ENCODE measurements at regions not wholly inside any gene's neighbourhood (a gene's known extent, or its start where the extent isn't known, plus 50 kb on each side); places are given as distances from the start of the nearest gene placed in this dataset.

DNA sequence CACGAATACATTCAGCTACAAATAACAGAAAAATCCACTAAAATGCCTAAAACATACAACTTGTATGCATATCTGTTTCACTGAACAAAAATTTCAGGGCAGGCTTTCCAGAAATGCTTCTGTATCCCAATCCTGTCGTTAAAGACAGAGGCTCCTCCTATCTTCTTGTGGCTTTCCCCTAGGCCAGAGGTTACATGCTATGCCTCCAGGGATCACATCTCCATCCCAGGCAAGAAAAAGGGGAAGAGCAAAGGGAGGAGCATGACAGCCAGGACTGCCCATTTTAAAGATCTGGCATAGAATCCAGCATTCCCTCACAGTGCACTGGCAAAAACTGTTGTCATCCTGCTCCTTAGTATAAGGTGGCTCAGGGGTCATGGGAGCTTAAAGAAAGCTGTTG, 268.7 kb upstream of the SETBP1 start:
- Histone ChIP-seq H3K4me3 (no peak overlapping the region), H3K36me3 (no peaks in the 10 kb centered on the region), H3K9me3 (no peaks in the 10 kb centered on the region), H3K27ac (no peak overlapping the region), H3K9ac (ENCODE audit: low read depth in 2 of 2, low read length in 2 of 2) (no peak overlapping the region), H3K4me1 (no peaks in the 10 kb centered on the region), H3K27me3 (no peaks in the 10 kb centered on the region)
- intact Hi-C loops (cut with DNase I), result no loop called here
- TF ChIP-seq, protein P1, sequence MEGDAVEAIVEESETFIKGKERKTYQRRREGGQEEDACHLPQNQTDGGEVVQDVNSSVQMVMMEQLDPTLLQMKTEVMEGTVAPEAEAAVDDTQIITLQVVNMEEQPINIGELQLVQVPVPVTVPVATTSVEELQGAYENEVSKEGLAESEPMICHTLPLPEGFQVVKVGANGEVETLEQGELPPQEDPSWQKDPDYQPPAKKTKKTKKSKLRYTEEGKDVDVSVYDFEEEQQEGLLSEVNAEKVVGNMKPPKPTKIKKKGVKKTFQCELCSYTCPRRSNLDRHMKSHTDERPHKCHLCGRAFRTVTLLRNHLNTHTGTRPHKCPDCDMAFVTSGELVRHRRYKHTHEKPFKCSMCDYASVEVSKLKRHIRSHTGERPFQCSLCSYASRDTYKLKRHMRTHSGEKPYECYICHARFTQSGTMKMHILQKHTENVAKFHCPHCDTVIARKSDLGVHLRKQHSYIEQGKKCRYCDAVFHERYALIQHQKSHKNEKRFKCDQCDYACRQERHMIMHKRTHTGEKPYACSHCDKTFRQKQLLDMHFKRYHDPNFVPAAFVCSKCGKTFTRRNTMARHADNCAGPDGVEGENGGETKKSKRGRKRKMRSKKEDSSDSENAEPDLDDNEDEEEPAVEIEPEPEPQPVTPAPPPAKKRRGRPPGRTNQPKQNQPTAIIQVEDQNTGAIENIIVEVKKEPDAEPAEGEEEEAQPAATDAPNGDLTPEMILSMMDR (IDR thresholded peaks at IDR 0.05), result no peak
- DNase-seq, result no peak

DNA sequence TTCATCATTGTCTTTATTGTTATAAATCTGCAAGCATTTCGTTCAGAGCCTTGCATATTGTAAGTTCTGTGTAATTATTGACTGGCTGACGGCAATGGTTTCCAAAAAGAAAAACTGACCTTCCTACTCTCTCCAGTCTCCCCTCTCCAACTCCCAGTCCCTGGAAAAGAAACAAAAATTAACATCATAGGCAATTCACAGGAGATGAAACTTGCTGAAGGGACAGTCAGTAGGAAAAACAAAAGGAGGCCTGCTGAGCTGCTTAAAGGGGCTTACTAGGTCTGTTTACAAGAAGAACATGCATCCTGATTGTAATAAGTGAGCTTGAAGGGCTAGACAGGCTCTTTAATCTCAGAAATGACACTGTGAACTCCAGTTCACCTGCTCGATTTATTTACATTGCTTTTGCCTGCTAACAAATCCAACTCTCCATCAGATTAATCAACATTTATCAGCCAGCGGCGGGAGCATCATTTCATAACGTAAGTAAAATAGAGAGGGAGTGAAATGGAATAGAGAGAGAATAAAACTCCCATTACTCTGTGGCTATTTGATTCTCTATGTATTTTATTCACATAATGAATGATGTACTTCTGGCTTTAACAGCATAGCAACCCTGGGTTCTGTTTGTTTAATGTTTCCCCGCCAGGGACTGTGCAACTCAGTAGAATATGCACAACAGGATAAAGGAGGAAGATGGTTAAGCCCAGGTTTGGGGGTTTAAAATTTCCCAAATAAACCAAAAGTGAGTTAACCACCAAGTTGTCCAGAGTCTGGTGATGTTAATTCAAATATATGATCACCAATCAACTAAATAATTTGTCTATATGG, 256.7 kb upstream of the SETBP1 start:
- Histone ChIP-seq H3K4me1 (no peaks in the 10 kb centered on the region), H3K27ac (no peak overlapping the region), H3K27me3 (no peaks in the 10 kb centered on the region), H3K36me3 (no peaks in the 10 kb centered on the region), H3K9me3 (no peaks in the 10 kb centered on the region), H3K4me3 (no peak overlapping the region), H3K9ac (ENCODE audit: low read depth in 2 of 2, low read length in 2 of 2) (no peak overlapping the region)
- intact Hi-C loops (cut with DNase I), result no loop called here
- no peak for DNase-seq
- TF ChIP-seq, protein P1 (IDR thresholded peaks at IDR 0.05), result no peak

DNA sequence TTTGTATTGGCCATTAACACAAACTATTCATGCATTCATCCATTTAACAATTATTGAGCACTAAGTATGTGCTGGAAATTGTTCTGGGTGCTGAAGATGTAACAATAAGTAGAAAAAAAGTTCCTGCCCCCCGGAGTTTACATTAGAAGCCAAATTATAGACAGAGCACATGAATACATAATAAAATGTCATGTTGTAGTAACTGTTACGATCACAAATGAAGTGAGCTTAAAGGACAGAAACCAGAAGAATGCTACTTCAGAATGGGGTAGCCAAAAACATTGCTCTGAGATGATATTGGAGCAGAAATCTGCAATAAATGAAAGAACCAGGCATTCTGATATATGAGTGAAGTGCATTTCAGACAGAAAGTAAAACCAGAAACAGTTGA, 256.0 kb upstream of the SETBP1 start:
- Histone ChIP-seq H3K4me1 (no peaks in the 10 kb centered on the region), H3K27me3 (no peaks in the 10 kb centered on the region), H3K4me3 (no peak overlapping the region), H3K36me3 (no peaks in the 10 kb centered on the region), H3K9ac (ENCODE audit: low read depth in 2 of 2, low read length in 2 of 2) (no peak overlapping the region), H3K27ac (no peak overlapping the region), H3K9me3 (no peaks in the 10 kb centered on the region)
- TF ChIP-seq, protein P1 (IDR thresholded peaks at IDR 0.05), result no peak
- no peak for DNase-seq
- intact Hi-C loops (cut with DNase I), result no loop called here

DNA sequence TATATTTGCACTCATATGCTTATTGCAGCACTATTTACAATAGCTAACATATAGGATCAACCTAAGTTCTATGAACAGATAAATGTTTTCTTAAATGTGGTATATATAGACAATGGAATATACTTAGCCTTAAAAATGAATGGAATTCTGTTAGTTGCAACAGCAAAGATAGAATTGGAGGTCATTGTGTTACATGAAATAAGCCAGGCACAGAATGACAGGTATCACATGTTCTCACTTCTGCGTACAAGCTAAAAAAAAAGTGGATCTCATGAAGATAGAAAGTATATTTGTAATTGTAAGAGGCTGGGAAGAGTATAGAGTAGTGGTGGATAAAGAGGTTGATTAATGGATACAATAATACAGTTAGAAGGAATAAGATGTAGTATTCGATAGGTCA, 255.5 kb upstream of the SETBP1 start:
- no peaks in the 10 kb centered on the region for H3K27me3 ChIP-seq
- no peaks in the 10 kb centered on the region for H3K36me3 ChIP-seq
- H3K4me3 ChIP-seq, result no peak overlapping the region
- H3K4me1 ChIP-seq, result no peaks in the 10 kb centered on the region
- DNase-seq, result no peak
- TF ChIP-seq, protein P1 (IDR thresholded peaks at IDR 0.05), result no peak
- H3K9me3 ChIP-seq, result no peaks in the 10 kb centered on the region
- H3K9ac ChIP-seq (ENCODE audit: low read depth in 2 of 2, low read length in 2 of 2), result no peak overlapping the region
- intact Hi-C loops (cut with DNase I), result no loop called here
- H3K27ac ChIP-seq, result no peak overlapping the region

DNA sequence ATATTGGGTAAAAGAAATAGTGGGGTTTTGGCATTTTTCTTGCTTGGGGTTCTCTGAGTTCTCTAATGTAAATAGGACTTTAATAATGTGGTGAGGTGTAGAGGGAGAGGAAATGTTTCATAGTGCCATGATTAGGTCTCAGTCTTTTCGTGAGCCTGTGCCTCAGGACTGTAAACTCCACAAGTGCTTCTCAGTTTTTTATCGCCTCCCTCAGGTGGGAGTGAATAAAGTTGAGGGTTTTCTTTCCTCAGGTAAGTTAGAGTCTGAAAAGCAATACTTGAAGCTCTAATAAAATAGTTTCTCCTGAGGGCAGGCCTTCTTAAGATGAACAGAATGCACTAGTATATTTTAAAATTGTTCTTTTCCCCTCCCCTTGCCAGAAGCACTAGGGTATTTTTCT, 243.1 kb upstream of the SETBP1 start:
- Histone ChIP-seq H3K4me3 (no peak overlapping the region), H3K9me3 (no peaks in the 10 kb centered on the region), H3K27ac (no peak overlapping the region), H3K27me3 (no peaks in the 10 kb centered on the region), H3K36me3 (no peaks in the 10 kb centered on the region), H3K9ac (ENCODE audit: low read depth in 2 of 2, low read length in 2 of 2) (no peak overlapping the region), H3K4me1 (no peaks in the 10 kb centered on the region)
- TF ChIP-seq, protein P1 (IDR thresholded peaks at IDR 0.05), result no peak
- intact Hi-C loops (cut with DNase I), result no loop called here
- DNase-seq, result no peak
